ENCODE measurements at regions not wholly inside any gene's neighbourhood (a gene's known extent, or its start where the extent isn't known, plus 50 kb on each side); places are given as distances from the start of the nearest gene placed in this dataset.

DNA sequence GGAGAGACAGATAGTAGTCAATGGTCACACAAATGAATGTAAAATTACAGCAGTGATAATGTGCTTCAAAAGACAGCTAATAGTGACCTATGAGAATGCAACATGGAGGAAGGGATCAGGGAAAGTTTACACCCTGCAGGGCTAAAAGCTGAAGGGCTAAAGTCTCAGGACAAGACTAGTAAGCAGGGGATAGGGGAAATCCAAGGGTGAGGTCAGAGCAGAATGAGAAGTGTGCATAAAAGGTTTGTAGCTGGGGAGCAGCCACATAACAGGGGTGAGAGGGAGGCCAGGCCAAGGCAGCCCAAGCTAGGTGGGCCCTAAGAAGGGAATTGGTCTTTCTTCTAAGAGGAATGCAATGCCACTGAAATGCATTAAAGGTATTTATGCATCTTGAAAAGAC, 746.3 kb downstream of the SATB2 start:
- no peak for DNase-seq (ENCODE audit: low read depth)
- no peak overlapping the region for H3K4me3 ChIP-seq (ENCODE audit: low read length)
- TF ChIP-seq, protein P1, sequence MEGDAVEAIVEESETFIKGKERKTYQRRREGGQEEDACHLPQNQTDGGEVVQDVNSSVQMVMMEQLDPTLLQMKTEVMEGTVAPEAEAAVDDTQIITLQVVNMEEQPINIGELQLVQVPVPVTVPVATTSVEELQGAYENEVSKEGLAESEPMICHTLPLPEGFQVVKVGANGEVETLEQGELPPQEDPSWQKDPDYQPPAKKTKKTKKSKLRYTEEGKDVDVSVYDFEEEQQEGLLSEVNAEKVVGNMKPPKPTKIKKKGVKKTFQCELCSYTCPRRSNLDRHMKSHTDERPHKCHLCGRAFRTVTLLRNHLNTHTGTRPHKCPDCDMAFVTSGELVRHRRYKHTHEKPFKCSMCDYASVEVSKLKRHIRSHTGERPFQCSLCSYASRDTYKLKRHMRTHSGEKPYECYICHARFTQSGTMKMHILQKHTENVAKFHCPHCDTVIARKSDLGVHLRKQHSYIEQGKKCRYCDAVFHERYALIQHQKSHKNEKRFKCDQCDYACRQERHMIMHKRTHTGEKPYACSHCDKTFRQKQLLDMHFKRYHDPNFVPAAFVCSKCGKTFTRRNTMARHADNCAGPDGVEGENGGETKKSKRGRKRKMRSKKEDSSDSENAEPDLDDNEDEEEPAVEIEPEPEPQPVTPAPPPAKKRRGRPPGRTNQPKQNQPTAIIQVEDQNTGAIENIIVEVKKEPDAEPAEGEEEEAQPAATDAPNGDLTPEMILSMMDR (IDR thresholded peaks at IDR 0.05; ENCODE audit: insufficient read depth, low read depth, low read length, missing control alignments), result no peak

GRCh38 chr2:198710562-198710961, 747.2 kb downstream of the SATB2 start:
- H3K4me3 ChIP-seq (ENCODE audit: low read length), result no peak overlapping the region
- no peak for DNase-seq (ENCODE audit: low read depth)
- TF ChIP-seq, protein P1 (IDR thresholded peaks at IDR 0.05; ENCODE audit: insufficient read depth, low read depth, low read length, missing control alignments), result no peak

DNA sequence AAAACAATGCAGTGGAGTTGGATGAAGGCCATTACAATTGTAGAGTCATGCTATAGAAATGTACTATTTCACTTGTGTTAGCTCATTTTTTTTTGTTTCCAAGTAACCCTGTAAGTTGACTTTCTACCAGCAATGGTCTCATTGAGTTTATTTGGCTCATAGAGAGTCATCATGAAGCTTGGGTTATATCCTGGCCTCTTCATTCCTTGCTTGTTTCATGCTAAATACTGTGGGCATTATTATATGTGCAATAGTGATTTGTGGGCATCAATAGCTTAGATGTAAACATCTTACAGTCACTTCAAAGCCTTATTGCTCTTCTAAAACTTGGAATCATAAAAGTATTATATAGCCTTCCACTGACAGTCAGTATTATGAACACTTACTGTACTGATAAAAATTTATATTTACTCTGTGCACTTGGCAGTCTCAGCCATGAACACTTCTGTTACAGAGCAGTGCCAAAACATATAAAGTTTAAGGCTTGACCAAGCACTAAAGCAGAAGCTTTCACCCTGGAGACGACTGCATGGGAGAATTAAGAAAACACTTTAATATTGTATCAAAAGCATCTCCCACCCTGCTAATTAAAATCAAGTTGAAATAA, 751.2 kb downstream of the SATB2 start:
- no peak for DNase-seq (ENCODE audit: low read depth)
- TF ChIP-seq, protein P1 (IDR thresholded peaks at IDR 0.05; ENCODE audit: insufficient read depth, low read depth, low read length, missing control alignments), result no peak

GRCh38 chr2:198703281-198703680, 754.5 kb downstream of the SATB2 start:
- DNase-seq (ENCODE audit: low read depth), result no peak
- TF ChIP-seq, protein P1 (IDR thresholded peaks at IDR 0.05; ENCODE audit: insufficient read depth, low read depth, low read length, missing control alignments), result no peak
- H3K4me3 ChIP-seq (ENCODE audit: low read length), result no peak overlapping the region

More for the DNA sequence above, 751.2 kb downstream of the SATB2 start:
- no peak overlapping the region for H3K4me3 ChIP-seq (ENCODE audit: low read length)

GRCh38 chr2:198702796-198703195, 754.9 kb downstream of the SATB2 start:
- no peak overlapping the region for H3K4me3 ChIP-seq (ENCODE audit: low read length)
- no peak for DNase-seq (ENCODE audit: low read depth)
- TF ChIP-seq, protein P1 (IDR thresholded peaks at IDR 0.05; ENCODE audit: insufficient read depth, low read depth, low read length, missing control alignments), result no peak

DNA sequence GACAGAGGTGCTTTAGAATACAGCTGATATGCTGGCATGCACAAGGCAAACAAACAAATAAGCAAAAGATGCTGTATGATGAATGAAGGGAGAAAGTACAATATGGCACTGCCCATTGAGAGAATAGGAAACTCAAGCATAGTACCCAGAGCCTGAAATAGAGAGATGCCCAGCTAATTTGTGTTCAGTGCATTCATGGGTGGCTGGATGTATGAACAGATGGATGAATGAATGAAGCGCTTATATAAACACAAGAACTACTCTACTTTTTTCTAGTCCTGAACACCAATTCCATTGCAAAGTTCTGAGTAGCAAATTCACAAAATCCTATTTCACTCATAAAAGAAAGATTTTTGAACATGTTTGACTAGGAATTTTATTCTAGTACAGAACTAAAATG, 756.3 kb downstream of the SATB2 start:
- H3K4me3 ChIP-seq (ENCODE audit: low read length), result no peak overlapping the region
- TF ChIP-seq, protein P1 (IDR thresholded peaks at IDR 0.05; ENCODE audit: insufficient read depth, low read depth, low read length, missing control alignments), result no peak
- no peak for DNase-seq (ENCODE audit: low read depth)

- H3K4me3 ChIP-seq (ENCODE audit: low read length), result no peak overlapping the region
- TF ChIP-seq, protein P1 (IDR thresholded peaks at IDR 0.05; ENCODE audit: insufficient read depth, low read depth, low read length, missing control alignments), result no peak
- DNase-seq (ENCODE audit: low read depth), result no peak
Observed at GRCh38 chr2:198700319-198700718, 757.4 kb downstream of the SATB2 start.
